ENCODE measurements at regions not wholly inside any gene's neighbourhood (a gene's known extent, or its start where the extent isn't known, plus 50 kb on each side); places are given as distances from the start of the nearest gene placed in this dataset.
A peak's percentile ranks its signal among the peaks of the same experiment; 100 is the strongest.

DNA sequence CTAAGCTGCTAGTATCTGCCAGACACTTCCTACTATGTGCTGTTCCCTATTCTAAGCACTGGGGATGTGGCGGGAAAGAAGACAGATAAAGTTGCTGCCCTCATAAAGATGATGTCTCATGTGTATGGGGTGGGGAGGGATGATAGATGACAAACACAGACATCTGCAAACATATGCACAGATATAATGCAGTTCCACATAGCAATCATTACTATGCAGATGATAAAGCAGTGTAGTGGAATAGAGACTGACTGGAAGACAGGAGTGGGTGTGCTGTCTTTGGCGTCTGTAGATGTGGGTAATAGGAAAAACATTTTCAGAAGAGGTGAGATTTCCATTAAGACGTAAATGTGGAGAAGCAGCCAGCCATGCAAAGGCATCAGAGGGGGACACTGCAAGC lies 243.6 kb downstream of the DPY19L2 start:
- Histone ChIP-seq H3K4me3 (no peak overlapping the region), H3K27me3 (no peaks in the 10 kb centered on the region), H3K9me3 (peaks cover 0 to 7% (median 4%) of the 10 kb centered on the region in 4 donors), H3K36me3 (no peaks in the 10 kb centered on the region), H3K27ac (replicated peaks in 1 of 4) (no peak overlapping the region), H3K4me1 (no peaks in the 10 kb centered on the region)
- intact Hi-C loops (cut with DNase I): no loop called here
- WGBS: 85% methylated on average over 3 of the region's 3 CpGs
- no peak for TF ChIP-seq EP300 (IDR thresholded peaks at IDR 0.05)
- no peak for TF ChIP-seq CTCF (IDR thresholded peaks at IDR 0.05)
- TF ChIP-seq POLR2AphosphoS5 (IDR thresholded peaks at IDR 0.05): no peak
- no peak for TF ChIP-seq POLR2A (IDR thresholded peaks at IDR 0.05; ENCODE audit: low read depth)
- DNase-seq (ENCODE audit: extremely low spot score): no peak

DNA sequence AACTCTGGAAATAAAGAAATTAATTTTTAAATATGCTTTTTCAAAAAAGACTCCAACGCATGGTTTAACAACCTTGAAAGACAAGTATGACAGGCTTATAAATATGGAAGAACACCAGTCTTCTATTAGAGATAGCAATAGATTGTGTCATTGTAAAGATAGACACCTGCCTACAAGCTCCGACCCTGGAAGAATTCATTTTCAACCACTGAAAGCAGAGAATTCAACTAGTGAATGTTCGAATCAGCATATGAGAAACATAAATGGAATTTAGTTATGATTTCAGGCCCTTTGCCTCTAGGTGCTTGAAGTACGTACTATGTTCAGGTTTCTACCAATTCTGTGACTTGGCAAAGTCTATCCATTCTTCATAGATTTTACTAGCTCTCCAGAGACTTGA lies 244.5 kb downstream of the DPY19L2 start:
- intact Hi-C loops (cut with DNase I): no loop called here
- 92% methylated on average over 4 of the region's 4 CpGs for WGBS
- no peak for DNase-seq (ENCODE audit: extremely low spot score)

GRCh38 chr12:63420206-63420644 lies 248.1 kb downstream of the DPY19L2 start:
- H3K36me3 ChIP-seq: no peaks in the 10 kb centered on the region
- H3K4me3 ChIP-seq: no peak overlapping the region
- no peak overlapping the region for H3K27ac ChIP-seq (replicated peaks in 1 of 4)
- peaks cover 0 to 12% (median 7%) of the 10 kb centered on the region in 4 donors for H3K9me3 ChIP-seq
- TF ChIP-seq EP300 (IDR thresholded peaks at IDR 0.05) (no peak), POLR2A (IDR thresholded peaks at IDR 0.05; ENCODE audit: low read depth) (no peak), CTCF (IDR thresholded peaks at IDR 0.05) (peak in 2 of 3 experiments; percentile 25 to 27), POLR2AphosphoS5 (IDR thresholded peaks at IDR 0.05) (no peak)
- WGBS: 40% methylated on average over 6 of the region's 6 CpGs
- no peaks in the 10 kb centered on the region for H3K4me1 ChIP-seq
- DNase-seq (ENCODE audit: extremely low spot score): no peak
- no peaks in the 10 kb centered on the region for H3K27me3 ChIP-seq
- intact Hi-C loops (cut with DNase I): no loop called here

More for the DNA sequence above, 244.5 kb downstream of the DPY19L2 start:
- TF ChIP-seq POLR2AphosphoS5 (IDR thresholded peaks at IDR 0.05): no peak
- TF ChIP-seq CTCF (IDR thresholded peaks at IDR 0.05): no peak
- no peak for TF ChIP-seq POLR2A (IDR thresholded peaks at IDR 0.05; ENCODE audit: low read depth)
- no peak for TF ChIP-seq EP300 (IDR thresholded peaks at IDR 0.05)
- no peaks in the 10 kb centered on the region for H3K27me3 ChIP-seq
- peaks cover 0 to 7% (median 4%) of the 10 kb centered on the region in 4 donors for H3K9me3 ChIP-seq
- H3K27ac ChIP-seq (replicated peaks in 1 of 4): no peak overlapping the region
- no peak overlapping the region for H3K4me3 ChIP-seq
- no peaks in the 10 kb centered on the region for H3K36me3 ChIP-seq
- no peaks in the 10 kb centered on the region for H3K4me1 ChIP-seq

DNA sequence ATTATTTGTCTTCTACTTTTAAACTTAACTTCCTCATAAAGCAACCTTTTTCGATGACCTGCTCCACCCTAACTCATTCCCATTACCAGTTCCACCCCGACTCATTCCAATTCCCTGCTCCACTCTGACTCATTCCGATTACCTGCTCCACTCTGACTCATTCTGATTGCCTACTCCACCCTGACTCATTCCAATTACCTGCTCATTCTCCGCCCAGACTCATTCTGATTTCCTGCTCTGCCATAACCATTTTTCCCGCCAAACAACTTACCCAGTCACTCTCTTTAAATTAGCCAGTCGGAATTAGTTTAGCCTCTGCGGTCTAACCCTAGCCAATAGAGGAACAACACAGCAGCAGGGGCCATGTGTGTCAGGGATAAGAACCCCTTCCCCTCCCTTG lies 249.1 kb downstream of the DPY19L2 start:
- no peak for TF ChIP-seq EP300 (IDR thresholded peaks at IDR 0.05)
- no peak for DNase-seq (ENCODE audit: extremely low spot score)
- WGBS: 84% methylated on average over 7 of the region's 7 CpGs
- Histone ChIP-seq H3K27ac (replicated peaks in 1 of 4) (no peak overlapping the region), H3K4me1 (no peaks in the 10 kb centered on the region), H3K36me3 (no peaks in the 10 kb centered on the region), H3K9me3 (peaks cover 0 to 16% (median 9%) of the 10 kb centered on the region in 4 donors), H3K27me3 (no peaks in the 10 kb centered on the region), H3K4me3 (no peak overlapping the region)
- intact Hi-C loops (cut with DNase I): no loop called here

GRCh38 chr12:63416788-63417187 lies 251.5 kb downstream of the DPY19L2 start:
- Histone ChIP-seq H3K9me3 (peaks cover 0 to 16% (median 9%) of the 10 kb centered on the region in 4 donors), H3K36me3 (no peaks in the 10 kb centered on the region), H3K4me3 (no peak overlapping the region), H3K27me3 (no peaks in the 10 kb centered on the region), H3K4me1 (no peaks in the 10 kb centered on the region), H3K27ac (replicated peaks in 1 of 4) (no peak overlapping the region)
- no peak for DNase-seq (ENCODE audit: extremely low spot score)
- TF ChIP-seq POLR2A (IDR thresholded peaks at IDR 0.05; ENCODE audit: low read depth) (no peak), CTCF (IDR thresholded peaks at IDR 0.05) (no peak), EP300 (IDR thresholded peaks at IDR 0.05) (no peak), POLR2AphosphoS5 (IDR thresholded peaks at IDR 0.05) (no peak)
- intact Hi-C loops (cut with DNase I): no loop called here
